ENCODE measurements at regions not wholly inside any gene's neighbourhood (a gene's known extent, or its start where the extent isn't known, plus 50 kb on each side); places are given as distances from the start of the nearest gene placed in this dataset.

DNA sequence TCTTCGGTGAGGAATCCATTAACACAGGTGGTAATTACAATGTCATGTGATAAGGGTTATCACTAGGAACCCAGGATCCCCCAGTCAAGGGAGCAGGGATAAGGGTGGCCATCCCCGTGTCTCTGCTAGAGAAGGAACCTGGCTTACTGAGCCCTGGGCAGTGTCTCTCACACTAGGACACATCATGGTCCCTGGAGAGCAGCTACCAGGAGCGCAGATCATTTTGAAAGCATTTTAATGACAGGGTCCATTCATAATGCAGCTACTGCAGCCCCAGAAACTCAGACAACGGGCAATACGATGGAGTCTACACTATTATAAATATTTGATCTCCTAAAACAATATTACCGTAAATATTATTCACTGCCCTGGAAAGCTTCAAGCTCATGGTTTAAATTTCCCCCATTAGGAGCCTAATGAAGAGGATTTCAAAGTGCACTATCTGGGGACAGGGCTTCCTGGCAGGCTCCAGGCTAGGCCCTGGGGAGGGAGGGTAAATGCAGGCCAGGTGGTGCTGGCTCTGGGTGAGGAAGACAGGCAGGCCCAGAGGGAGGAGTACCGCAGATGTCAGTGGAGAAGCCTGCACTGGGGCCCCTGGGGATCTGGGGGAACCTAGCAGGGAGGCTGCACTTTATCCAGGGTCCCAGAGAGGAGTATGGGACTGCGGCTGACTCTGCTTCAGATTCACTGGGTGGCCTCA is 52.6 kb upstream of the LOXL4 start:
- no peak for TF ChIP-seq POLR2AphosphoS5 (IDR thresholded peaks at IDR 0.05)
- TF ChIP-seq, protein P1, sequence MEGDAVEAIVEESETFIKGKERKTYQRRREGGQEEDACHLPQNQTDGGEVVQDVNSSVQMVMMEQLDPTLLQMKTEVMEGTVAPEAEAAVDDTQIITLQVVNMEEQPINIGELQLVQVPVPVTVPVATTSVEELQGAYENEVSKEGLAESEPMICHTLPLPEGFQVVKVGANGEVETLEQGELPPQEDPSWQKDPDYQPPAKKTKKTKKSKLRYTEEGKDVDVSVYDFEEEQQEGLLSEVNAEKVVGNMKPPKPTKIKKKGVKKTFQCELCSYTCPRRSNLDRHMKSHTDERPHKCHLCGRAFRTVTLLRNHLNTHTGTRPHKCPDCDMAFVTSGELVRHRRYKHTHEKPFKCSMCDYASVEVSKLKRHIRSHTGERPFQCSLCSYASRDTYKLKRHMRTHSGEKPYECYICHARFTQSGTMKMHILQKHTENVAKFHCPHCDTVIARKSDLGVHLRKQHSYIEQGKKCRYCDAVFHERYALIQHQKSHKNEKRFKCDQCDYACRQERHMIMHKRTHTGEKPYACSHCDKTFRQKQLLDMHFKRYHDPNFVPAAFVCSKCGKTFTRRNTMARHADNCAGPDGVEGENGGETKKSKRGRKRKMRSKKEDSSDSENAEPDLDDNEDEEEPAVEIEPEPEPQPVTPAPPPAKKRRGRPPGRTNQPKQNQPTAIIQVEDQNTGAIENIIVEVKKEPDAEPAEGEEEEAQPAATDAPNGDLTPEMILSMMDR (IDR thresholded peaks at IDR 0.05 in 8 of 11, conservative IDR thresholded peaks at IDR 0.05 in 3 of 11) = no peak

Measured in spleen (tissue), 7 donors.